ENCODE measurements at regions not wholly inside any gene's neighbourhood (a gene's known extent, or its start where the extent isn't known, plus 50 kb on each side); places are given as distances from the start of the nearest gene placed in this dataset.

DNA sequence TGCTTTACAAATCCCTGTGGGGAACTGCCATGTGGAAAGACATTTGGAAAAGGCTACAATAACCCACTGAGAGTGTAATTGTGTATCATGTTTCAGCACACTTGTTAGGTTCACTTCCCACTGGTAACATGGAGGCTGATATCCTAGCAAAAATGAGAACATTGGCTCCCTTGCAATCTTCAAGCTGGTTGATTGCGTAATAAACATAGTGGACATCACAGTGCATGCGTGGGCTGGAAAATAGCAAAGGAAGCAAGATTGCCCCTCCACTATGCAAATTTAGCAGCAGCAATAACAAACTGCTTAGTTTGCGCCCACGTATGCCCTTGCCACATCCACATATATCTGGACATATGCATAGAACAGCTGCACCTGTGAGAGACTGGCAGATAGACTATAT is 410.2 kb downstream of the MEI4 start:
- no peak overlapping the region for H3K23ac ChIP-seq (ENCODE audit: low read length in 2 of 2)
- no peak overlapping the region for H2BK5ac ChIP-seq (ENCODE audit: low read depth, low read length, poor library complexity, severe bottlenecking)
- no peak overlapping the region for H3K18ac ChIP-seq (ENCODE audit: low read depth in 1 of 2, low read length in 2 of 2)
- H3K9me3 ChIP-seq (ENCODE audit: control insufficient read depth, low read length): peaks cover 5% of the 10 kb centered on the region
- no peak overlapping the region for H3K4ac ChIP-seq (ENCODE audit: low read depth in 1 of 2, low read length in 2 of 2)
- no peak overlapping the region for H3K27ac ChIP-seq (ENCODE audit: low read length, poor library complexity, severe bottlenecking)
- no peak overlapping the region for H3K4me3 ChIP-seq (ENCODE audit: insufficient read depth in 1 of 2, low read depth in 1 of 2, low read length in 2 of 2)
- H2BK15ac ChIP-seq (ENCODE audit: low read depth, poor library complexity, severe bottlenecking): no peak overlapping the region
- H2AFZ ChIP-seq (ENCODE audit: low read depth, low read length): peak overlapping the region; percentile 27
- H3K4me2 ChIP-seq (ENCODE audit: low read length, poor library complexity, severe bottlenecking): no peak overlapping the region
- 86% methylated on average over 4 of the region's 4 CpGs for WGBS
- H2BK12ac ChIP-seq (ENCODE audit: low read length in 2 of 2): no peak overlapping the region
- no peak overlapping the region for H2BK120ac ChIP-seq (ENCODE audit: low read depth, low read length)
- H3K14ac ChIP-seq (ENCODE audit: low read length in 2 of 2): no peak overlapping the region
- no peak overlapping the region for H2AK5ac ChIP-seq (ENCODE audit: low read length, severe bottlenecking)
- H3K27me3 ChIP-seq (ENCODE audit: control insufficient read depth in 1 of 2, insufficient read depth in 1 of 2, low read length in 2 of 2): no peaks in the 10 kb centered on the region
- H3K36me3 ChIP-seq (ENCODE audit: control insufficient read depth in 1 of 2, insufficient read depth in 2 of 2, low read depth in 1 of 2, low read length in 2 of 2): no peaks in the 10 kb centered on the region
- no peaks in the 10 kb centered on the region for H3K79me1 ChIP-seq (replicated peaks; ENCODE audit: low read length, poor library complexity, severe bottlenecking)
- no peak for DNase-seq
- no peak overlapping the region for H3K9ac ChIP-seq (ENCODE audit: low read length)
- no peak overlapping the region for H4K91ac ChIP-seq (ENCODE audit: low read length)
- H4K8ac ChIP-seq (ENCODE audit: low read length): no peak overlapping the region
- H3K4me1 ChIP-seq (ENCODE audit: control insufficient read depth, insufficient read depth, low read depth, low read length): no peaks in the 10 kb centered on the region

DNA sequence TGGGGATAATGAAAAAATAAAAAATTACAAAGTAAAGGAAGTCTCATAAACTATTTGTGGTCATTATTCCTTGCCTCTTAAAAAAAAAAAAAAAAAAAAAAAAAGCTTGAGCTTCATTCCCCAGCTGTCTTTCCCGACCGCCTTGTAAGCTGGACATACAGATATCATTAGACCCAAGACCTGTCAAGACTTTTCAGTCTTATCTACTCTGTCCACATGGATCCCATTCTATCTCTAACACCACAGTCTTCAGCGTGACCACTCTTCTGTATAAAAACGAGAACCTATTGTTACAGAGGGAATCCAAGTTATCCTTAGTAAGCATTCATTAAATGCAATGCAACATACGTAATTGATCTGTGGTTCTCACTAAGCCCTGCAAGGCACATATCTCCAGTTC is 423.5 kb downstream of the MEI4 start:
- Histone ChIP-seq H3K4ac (ENCODE audit: low read depth in 1 of 2, low read length in 2 of 2) (no peak overlapping the region), H2BK120ac (ENCODE audit: low read depth, low read length) (no peak overlapping the region), H2AFZ (ENCODE audit: low read depth, low read length) (no peak overlapping the region), H3K14ac (ENCODE audit: low read length in 2 of 2) (no peak overlapping the region), H3K4me1 (ENCODE audit: control insufficient read depth, insufficient read depth, low read depth, low read length) (no peaks in the 10 kb centered on the region), H4K91ac (ENCODE audit: low read length) (no peak overlapping the region), H3K79me1 (replicated peaks; ENCODE audit: low read length, poor library complexity, severe bottlenecking) (no peaks in the 10 kb centered on the region), H4K8ac (ENCODE audit: low read length) (no peak overlapping the region), H3K27ac (ENCODE audit: low read length, poor library complexity, severe bottlenecking) (no peak overlapping the region), H3K23ac (ENCODE audit: low read length in 2 of 2) (no peak overlapping the region), H3K18ac (ENCODE audit: low read depth in 1 of 2, low read length in 2 of 2) (no peak overlapping the region), H3K9me3 (ENCODE audit: control insufficient read depth, low read length) (peaks cover 7% of the 10 kb centered on the region), H3K36me3 (ENCODE audit: control insufficient read depth in 1 of 2, insufficient read depth in 2 of 2, low read depth in 1 of 2, low read length in 2 of 2) (no peaks in the 10 kb centered on the region), H3K4me2 (ENCODE audit: low read length, poor library complexity, severe bottlenecking) (no peak overlapping the region), H2AK5ac (ENCODE audit: low read length, severe bottlenecking) (no peak overlapping the region), H3K4me3 (ENCODE audit: insufficient read depth in 1 of 2, low read depth in 1 of 2, low read length in 2 of 2) (no peak overlapping the region), H2BK12ac (ENCODE audit: low read length in 2 of 2) (no peak overlapping the region), H2BK15ac (ENCODE audit: low read depth, poor library complexity, severe bottlenecking) (no peak overlapping the region), H2BK5ac (ENCODE audit: low read depth, low read length, poor library complexity, severe bottlenecking) (no peak overlapping the region), H3K9ac (ENCODE audit: low read length) (no peak overlapping the region), H3K27me3 (ENCODE audit: control insufficient read depth in 1 of 2, insufficient read depth in 1 of 2, low read length in 2 of 2) (no peaks in the 10 kb centered on the region)
- DNase-seq: no peak
- 85% methylated on average over 5 of the region's 5 CpGs for WGBS

DNA sequence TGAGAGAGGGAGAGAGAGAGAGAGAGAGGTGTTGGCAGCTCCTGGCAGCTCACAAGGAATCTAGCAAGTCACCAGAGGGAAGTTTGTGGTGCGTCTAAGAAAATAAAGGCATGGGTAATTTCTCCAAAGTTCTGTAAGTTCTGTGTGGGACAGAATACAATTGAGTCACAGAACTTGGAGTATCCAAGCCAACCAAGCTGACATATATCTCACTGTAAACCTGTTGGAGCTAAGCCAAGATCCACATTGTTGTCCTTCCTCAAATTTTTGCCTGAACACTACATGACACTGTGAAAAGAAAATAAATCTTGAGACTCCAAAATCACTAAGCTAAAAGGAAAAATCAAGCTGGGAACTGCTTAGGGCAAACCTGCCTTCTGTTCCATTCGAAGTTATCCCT is 436.7 kb downstream of the MEI4 start:
- no peak overlapping the region for H2AK5ac ChIP-seq (ENCODE audit: low read length, severe bottlenecking)
- no peak overlapping the region for H3K23ac ChIP-seq (ENCODE audit: low read length in 2 of 2)
- no peak overlapping the region for H2BK12ac ChIP-seq (ENCODE audit: low read length in 2 of 2)
- H3K4me1 ChIP-seq (ENCODE audit: control insufficient read depth, insufficient read depth, low read depth, low read length): no peaks in the 10 kb centered on the region
- 57% methylated on average over 2 of the region's 2 CpGs for WGBS
- H2BK120ac ChIP-seq (ENCODE audit: low read depth, low read length): no peak overlapping the region
- H2AFZ ChIP-seq (ENCODE audit: low read depth, low read length): no peak overlapping the region
- no peak overlapping the region for H3K4me3 ChIP-seq (ENCODE audit: insufficient read depth in 1 of 2, low read depth in 1 of 2, low read length in 2 of 2)
- H4K91ac ChIP-seq (ENCODE audit: low read length): no peak overlapping the region
- H4K8ac ChIP-seq (ENCODE audit: low read length): no peak overlapping the region
- no peak overlapping the region for H3K9ac ChIP-seq (ENCODE audit: low read length)
- H3K27ac ChIP-seq (ENCODE audit: low read length, poor library complexity, severe bottlenecking): no peak overlapping the region
- no peak overlapping the region for H2BK5ac ChIP-seq (ENCODE audit: low read depth, low read length, poor library complexity, severe bottlenecking)
- H3K79me1 ChIP-seq (replicated peaks; ENCODE audit: low read length, poor library complexity, severe bottlenecking): no peaks in the 10 kb centered on the region
- no peak overlapping the region for H3K4me2 ChIP-seq (ENCODE audit: low read length, poor library complexity, severe bottlenecking)
- H3K18ac ChIP-seq (ENCODE audit: low read depth in 1 of 2, low read length in 2 of 2): no peak overlapping the region
- H3K4ac ChIP-seq (ENCODE audit: low read depth in 1 of 2, low read length in 2 of 2): no peak overlapping the region
- H3K27me3 ChIP-seq (ENCODE audit: control insufficient read depth in 1 of 2, insufficient read depth in 1 of 2, low read length in 2 of 2): no peaks in the 10 kb centered on the region
- DNase-seq: no peak
- no peaks in the 10 kb centered on the region for H3K36me3 ChIP-seq (ENCODE audit: control insufficient read depth in 1 of 2, insufficient read depth in 2 of 2, low read depth in 1 of 2, low read length in 2 of 2)
- peaks cover 3% of the 10 kb centered on the region for H3K9me3 ChIP-seq (ENCODE audit: control insufficient read depth, low read length)
- H2BK15ac ChIP-seq (ENCODE audit: low read depth, poor library complexity, severe bottlenecking): no peak overlapping the region
- H3K14ac ChIP-seq (ENCODE audit: low read length in 2 of 2): no peak overlapping the region

- Histone ChIP-seq H3K4ac (ENCODE audit: low read depth in 1 of 2, low read length in 2 of 2) (no peak overlapping the region), H4K91ac (ENCODE audit: low read length) (no peak overlapping the region), H2BK15ac (ENCODE audit: low read depth, poor library complexity, severe bottlenecking) (no peak overlapping the region), H3K79me1 (replicated peaks; ENCODE audit: low read length, poor library complexity, severe bottlenecking) (no peaks in the 10 kb centered on the region), H3K9me3 (ENCODE audit: control insufficient read depth, low read length) (no peaks in the 10 kb centered on the region), H3K23ac (ENCODE audit: low read length in 2 of 2) (no peak overlapping the region), H3K18ac (ENCODE audit: low read depth in 1 of 2, low read length in 2 of 2) (no peak overlapping the region), H2BK5ac (ENCODE audit: low read depth, low read length, poor library complexity, severe bottlenecking) (no peak overlapping the region), H3K4me1 (ENCODE audit: control insufficient read depth, insufficient read depth, low read depth, low read length) (no peaks in the 10 kb centered on the region), H3K27ac (ENCODE audit: low read length, poor library complexity, severe bottlenecking) (no peak overlapping the region), H3K27me3 (ENCODE audit: control insufficient read depth in 1 of 2, insufficient read depth in 1 of 2, low read length in 2 of 2) (no peaks in the 10 kb centered on the region), H3K4me3 (ENCODE audit: insufficient read depth in 1 of 2, low read depth in 1 of 2, low read length in 2 of 2) (no peak overlapping the region), H2AK5ac (ENCODE audit: low read length, severe bottlenecking) (no peak overlapping the region), H4K8ac (ENCODE audit: low read length) (no peak overlapping the region), H2BK12ac (ENCODE audit: low read length in 2 of 2) (no peak overlapping the region), H3K36me3 (ENCODE audit: control insufficient read depth in 1 of 2, insufficient read depth in 2 of 2, low read depth in 1 of 2, low read length in 2 of 2) (no peaks in the 10 kb centered on the region), H3K4me2 (ENCODE audit: low read length, poor library complexity, severe bottlenecking) (no peak overlapping the region), H3K9ac (ENCODE audit: low read length) (no peak overlapping the region), H2BK120ac (ENCODE audit: low read depth, low read length) (no peak overlapping the region), H2AFZ (ENCODE audit: low read depth, low read length) (no peak overlapping the region), H3K14ac (ENCODE audit: low read length in 2 of 2) (no peak overlapping the region)
- WGBS: 16% methylated on average over 1 of the region's 1 CpG
- DNase-seq: no peak
Observed at GRCh38 chr6:78093906-78094305, 441.1 kb downstream of the MEI4 start.

Data from mesenchymal stem cell (in vitro differentiated cells and primary cell).